PC-3 (cell line): ENCODE measurements at regions not wholly inside any gene's neighbourhood (a gene's known extent, or its start where the extent isn't known, plus 50 kb on each side); places are given as distances from the start of the nearest gene placed in this dataset.

Source experiments
- EZH2phosphoT487 ChIP-seq: fragments of 300-600 bp; sonication (generic); IDR thresholded peaks from 2 replicates; pipeline ENCODE4 v1.6.1; 2018; ENCODE audit warnings: mild to moderate bottlenecking, antibody characterized with exemption, low read length, borderline replicate concordance
- TF ChIP-seq, protein P1 (sequence below): fragments of 300-600 bp; sonication (generic); conservative IDR thresholded peaks from 2 replicates; pipeline ENCODE4 v1.5.1; 2017; ENCODE audit warnings: antibody characterized with exemption, low read depth, mild to moderate bottlenecking, low read length

DNA sequence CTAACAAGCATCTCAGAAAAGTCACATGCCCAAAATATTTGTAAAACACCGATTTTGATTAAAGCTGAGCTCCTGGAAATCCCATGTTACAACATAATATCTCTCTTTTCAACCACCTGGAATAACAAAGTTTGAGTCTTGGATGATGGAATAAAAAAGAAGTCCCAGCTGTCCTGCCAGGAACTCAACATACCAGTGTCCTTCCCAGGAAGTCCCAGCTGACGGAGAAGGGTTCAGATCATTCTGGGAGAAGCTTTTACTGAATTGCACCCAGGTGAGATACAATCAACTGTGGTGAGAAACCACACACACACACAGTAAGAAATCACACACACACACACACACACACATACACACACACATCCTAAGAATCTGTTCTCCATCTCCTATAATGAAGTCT, 413.1 kb upstream of the PKDCC start:
- TF ChIP-seq, protein P1, sequence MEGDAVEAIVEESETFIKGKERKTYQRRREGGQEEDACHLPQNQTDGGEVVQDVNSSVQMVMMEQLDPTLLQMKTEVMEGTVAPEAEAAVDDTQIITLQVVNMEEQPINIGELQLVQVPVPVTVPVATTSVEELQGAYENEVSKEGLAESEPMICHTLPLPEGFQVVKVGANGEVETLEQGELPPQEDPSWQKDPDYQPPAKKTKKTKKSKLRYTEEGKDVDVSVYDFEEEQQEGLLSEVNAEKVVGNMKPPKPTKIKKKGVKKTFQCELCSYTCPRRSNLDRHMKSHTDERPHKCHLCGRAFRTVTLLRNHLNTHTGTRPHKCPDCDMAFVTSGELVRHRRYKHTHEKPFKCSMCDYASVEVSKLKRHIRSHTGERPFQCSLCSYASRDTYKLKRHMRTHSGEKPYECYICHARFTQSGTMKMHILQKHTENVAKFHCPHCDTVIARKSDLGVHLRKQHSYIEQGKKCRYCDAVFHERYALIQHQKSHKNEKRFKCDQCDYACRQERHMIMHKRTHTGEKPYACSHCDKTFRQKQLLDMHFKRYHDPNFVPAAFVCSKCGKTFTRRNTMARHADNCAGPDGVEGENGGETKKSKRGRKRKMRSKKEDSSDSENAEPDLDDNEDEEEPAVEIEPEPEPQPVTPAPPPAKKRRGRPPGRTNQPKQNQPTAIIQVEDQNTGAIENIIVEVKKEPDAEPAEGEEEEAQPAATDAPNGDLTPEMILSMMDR, result no peak
- no peak for TF ChIP-seq EZH2phosphoT487
